Esophagus squamous epithelium (tissue), 5 donors: ENCODE measurements at regions not wholly inside any gene's neighbourhood (a gene's known extent, or its start where the extent isn't known, plus 50 kb on each side); places are given as distances from the start of the nearest gene placed in this dataset.

Experiments used
- DNase-seq: peaks from one replicate; lab custom pipeline; 2025; lab: John Stamatoyannopoulos, UW
- H3K27ac ChIP-seq, 4 donors: fragments of 200-600 bp; sonication (generic); one replicate each; pipeline ENCODE4 v1.5.1; 2016 to 2019; ENCODE audit warnings: mild to moderate bottlenecking in 1 of 4
- H3K27me3 ChIP-seq, 4 donors: fragments of 200-600 bp; sonication (generic); 1 replicate in 3 of 4; 2 replicates in 1 of 4; pipeline versions ENCODE4 v1.5.1 to v1.6.0; 2017 to 2021; ENCODE audit warnings: antibody characterized with exemption in 1 of 4
- H3K36me3 ChIP-seq, 3 donors: fragments of 200-600 bp; sonication (generic); one replicate each; pipeline ENCODE4 v1.5.1; 2016 to 2019
- H3K4me1 ChIP-seq, 3 donors: fragments of 200-600 bp; sonication (generic); one replicate each; pipeline ENCODE4 v1.5.1; 2017 to 2019
- H3K4me3 ChIP-seq, 4 donors: fragments of 200-600 bp; sonication (generic); 1 replicate in 3 of 4; 2 replicates in 1 of 4; pipeline ENCODE4 v1.5.1; 2016 to 2019; ENCODE audit warnings: mild to moderate bottlenecking in 2 of 4, moderate library complexity in 1 of 4
- H3K9me3 ChIP-seq, 3 donors: fragments of 200-600 bp; sonication (generic); one replicate each; pipeline ENCODE4 v1.5.1; 2016 to 2019
- POLR2A ChIP-seq, 4 donors: fragments of 450-650 bp; IDR thresholded peaks; one replicate each; pipeline ENCODE4 v1.6.1; 2017; ENCODE audit warnings: antibody characterized with exemption in 4 of 4, mild to moderate bottlenecking in 4 of 4, moderate library complexity in 3 of 4
- WGBS, 2 donors: methylation state at CpG; one replicate each; pipeline ENCODE4 v1.1.5; 2018; 5-methylcytosine and 5-hydroxymethylcytosine counted together
- intact Hi-C: fragments of 100-400 bp; cut with DNase I; formaldehyde crosslinking; loops from one replicate; pipeline ENCODE4 v1.15.0; 2022
- TF ChIP-seq, protein P1 (sequence below), 6 experiments: fragments of 450-650 bp in 4 of 6; fragments of 200-600 bp in 2 of 6; sonication (generic) in 2 of 6; IDR thresholded peaks; one replicate each; pipeline ENCODE4 v1.5.1; 2016 to 2019; ENCODE audit warnings: antibody characterized with exemption in 6 of 6, mild to moderate bottlenecking in 4 of 6, moderate library complexity in 4 of 6
- donor health status: DM: yes; HTN: yes; CAD: no.

DNA sequence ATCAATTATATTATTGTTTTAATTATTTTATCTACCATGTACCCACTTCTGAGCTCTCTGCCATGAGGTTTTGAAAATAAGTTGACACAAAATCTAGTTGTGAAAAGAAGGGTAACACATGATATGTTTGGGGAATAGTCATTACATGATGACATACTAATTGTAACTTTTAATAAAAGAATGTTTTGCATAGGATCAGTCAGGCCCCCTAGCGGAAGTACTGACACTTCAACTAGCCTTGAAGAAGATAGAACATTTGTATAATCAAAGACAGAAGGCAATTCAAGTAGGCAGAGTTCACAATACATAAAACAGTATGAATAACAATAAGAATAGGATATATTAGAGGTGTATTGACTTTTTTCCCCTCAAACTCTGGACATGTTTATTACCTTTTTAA lies 1191.0 kb upstream of the AGA start:
- H3K4me3 ChIP-seq = no peak overlapping the region
- no peaks in the 10 kb centered on the region for H3K27me3 ChIP-seq
- DNase-seq = no peak
- H3K4me1 ChIP-seq = no peaks in the 10 kb centered on the region
- no peaks in the 10 kb centered on the region for H3K36me3 ChIP-seq
- H3K9me3 ChIP-seq = peaks cover 0 to under 1% (median 0%) of the 10 kb centered on the region in 3 donors
- TF ChIP-seq POLR2A (IDR thresholded peaks at IDR 0.05) = no peak
- TF ChIP-seq, protein P1, sequence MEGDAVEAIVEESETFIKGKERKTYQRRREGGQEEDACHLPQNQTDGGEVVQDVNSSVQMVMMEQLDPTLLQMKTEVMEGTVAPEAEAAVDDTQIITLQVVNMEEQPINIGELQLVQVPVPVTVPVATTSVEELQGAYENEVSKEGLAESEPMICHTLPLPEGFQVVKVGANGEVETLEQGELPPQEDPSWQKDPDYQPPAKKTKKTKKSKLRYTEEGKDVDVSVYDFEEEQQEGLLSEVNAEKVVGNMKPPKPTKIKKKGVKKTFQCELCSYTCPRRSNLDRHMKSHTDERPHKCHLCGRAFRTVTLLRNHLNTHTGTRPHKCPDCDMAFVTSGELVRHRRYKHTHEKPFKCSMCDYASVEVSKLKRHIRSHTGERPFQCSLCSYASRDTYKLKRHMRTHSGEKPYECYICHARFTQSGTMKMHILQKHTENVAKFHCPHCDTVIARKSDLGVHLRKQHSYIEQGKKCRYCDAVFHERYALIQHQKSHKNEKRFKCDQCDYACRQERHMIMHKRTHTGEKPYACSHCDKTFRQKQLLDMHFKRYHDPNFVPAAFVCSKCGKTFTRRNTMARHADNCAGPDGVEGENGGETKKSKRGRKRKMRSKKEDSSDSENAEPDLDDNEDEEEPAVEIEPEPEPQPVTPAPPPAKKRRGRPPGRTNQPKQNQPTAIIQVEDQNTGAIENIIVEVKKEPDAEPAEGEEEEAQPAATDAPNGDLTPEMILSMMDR (IDR thresholded peaks at IDR 0.05) = no peak
- 44 to 48% methylated on average over 1 of the region's 1 CpG for WGBS, 2 donors
- no peak overlapping the region for H3K27ac ChIP-seq
- intact Hi-C loops = no loop called here

DNA sequence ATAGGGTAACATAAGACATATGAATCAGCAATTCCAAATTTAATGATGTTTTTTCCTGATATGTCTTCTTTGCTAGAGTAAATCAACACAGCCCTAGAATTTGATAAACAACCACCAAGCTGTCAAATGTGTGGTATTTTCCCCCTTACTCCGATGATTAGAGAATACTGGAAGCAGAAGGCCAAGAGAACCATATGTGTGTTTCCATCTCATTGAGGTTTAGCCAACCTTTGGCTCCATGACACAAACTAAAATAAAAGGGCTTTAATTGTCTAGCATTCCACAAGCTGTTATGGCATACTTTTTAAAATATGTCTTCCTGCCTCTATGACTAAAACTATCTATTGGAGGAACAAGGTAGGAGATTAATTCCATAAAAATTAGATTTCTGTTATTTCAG lies 1222.4 kb upstream of the AGA start:
- H3K9me3 ChIP-seq = no peaks in the 10 kb centered on the region
- 59 to 80% methylated on average over 1 of the region's 1 CpG for WGBS, 2 donors
- H3K27me3 ChIP-seq = no peaks in the 10 kb centered on the region
- TF ChIP-seq POLR2A (IDR thresholded peaks at IDR 0.05) = no peak
- TF ChIP-seq, protein P1 (IDR thresholded peaks at IDR 0.05) = no peak
- no peaks in the 10 kb centered on the region for H3K4me1 ChIP-seq
- no peak overlapping the region for H3K4me3 ChIP-seq
- intact Hi-C loops = no loop called here
- H3K36me3 ChIP-seq = no peaks in the 10 kb centered on the region
- no peak for DNase-seq
- no peak overlapping the region for H3K27ac ChIP-seq

DNA sequence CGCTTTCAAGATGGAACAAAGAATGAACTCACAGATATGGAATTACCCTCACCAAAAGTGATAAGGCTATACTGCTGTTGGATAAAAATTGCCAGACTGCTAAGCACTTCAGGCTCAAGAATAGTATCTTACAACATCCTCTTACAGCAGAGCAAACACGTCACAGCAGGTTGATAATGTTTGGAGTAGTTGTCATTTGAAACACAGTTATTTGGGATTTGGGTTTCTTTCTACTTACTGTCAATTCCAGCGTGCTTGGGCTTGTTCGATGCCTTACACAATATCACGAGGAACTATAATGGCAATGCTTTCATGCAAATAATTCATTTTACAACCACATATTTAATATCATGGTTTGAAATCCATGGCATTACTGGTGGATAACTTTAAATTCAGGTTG lies 1223.7 kb upstream of the AGA start:
- Histone ChIP-seq H3K27ac (no peak overlapping the region), H3K27me3 (no peaks in the 10 kb centered on the region), H3K4me3 (no peak overlapping the region), H3K9me3 (no peaks in the 10 kb centered on the region), H3K36me3 (no peaks in the 10 kb centered on the region), H3K4me1 (no peaks in the 10 kb centered on the region)
- no peak for DNase-seq
- intact Hi-C loops = no loop called here
- TF ChIP-seq, protein P1 (IDR thresholded peaks at IDR 0.05) = no peak
- TF ChIP-seq POLR2A (IDR thresholded peaks at IDR 0.05) = no peak
- 55 to 78% methylated on average over 5 of the region's 5 CpGs for WGBS, 2 donors

DNA sequence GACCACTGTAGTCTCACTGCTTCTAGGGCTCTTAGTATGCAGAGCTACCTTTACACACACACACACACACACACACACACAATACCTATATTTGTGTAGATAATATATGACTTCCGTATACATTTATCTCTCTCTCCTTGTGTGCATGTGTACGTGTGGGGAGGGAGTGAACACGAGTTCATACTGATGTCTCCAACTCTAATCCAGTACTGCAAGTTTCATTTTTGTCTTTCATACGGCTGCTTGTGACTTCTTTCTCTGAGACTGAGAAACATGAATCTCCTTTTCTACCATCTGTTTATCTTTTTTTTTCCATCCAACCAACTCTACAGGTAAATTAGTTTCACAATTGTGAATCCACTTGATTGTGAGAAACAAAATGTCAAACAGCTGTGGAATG lies 1229.5 kb upstream of the AGA start:
- Histone ChIP-seq H3K4me1 (no peaks in the 10 kb centered on the region), H3K36me3 (no peaks in the 10 kb centered on the region), H3K27ac (no peak overlapping the region), H3K9me3 (no peaks in the 10 kb centered on the region), H3K27me3 (no peaks in the 10 kb centered on the region), H3K4me3 (no peak overlapping the region)
- 76 to 77% methylated on average over 4 of the region's 4 CpGs for WGBS, 2 donors
- no peak for TF ChIP-seq POLR2A (IDR thresholded peaks at IDR 0.05)
- TF ChIP-seq, protein P1 (IDR thresholded peaks at IDR 0.05) = no peak
- DNase-seq = no peak
- intact Hi-C loops = no loop called here

DNA sequence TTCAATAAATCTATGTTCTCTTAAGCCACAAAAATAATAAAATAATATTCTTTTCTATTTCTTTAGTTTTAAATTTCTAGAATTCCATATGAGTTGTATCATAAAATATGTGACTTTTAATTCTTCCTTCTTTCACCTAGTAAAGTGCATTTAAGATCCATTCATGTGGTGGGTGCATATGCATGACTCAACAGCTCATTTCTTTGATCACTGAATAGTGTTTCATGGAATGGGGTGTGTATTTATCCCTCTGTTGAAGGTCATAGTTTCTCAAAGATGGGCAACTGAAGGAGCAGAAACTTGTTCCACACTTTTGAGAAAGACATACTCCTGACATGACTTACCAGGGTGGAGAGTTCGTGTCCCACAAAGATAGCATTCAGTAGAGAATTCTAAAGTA lies 1230.3 kb upstream of the AGA start:
- TF ChIP-seq POLR2A (IDR thresholded peaks at IDR 0.05) = no peak
- TF ChIP-seq, protein P1 (IDR thresholded peaks at IDR 0.05) = no peak
- no peak for DNase-seq
- Histone ChIP-seq H3K36me3 (no peaks in the 10 kb centered on the region), H3K4me3 (no peak overlapping the region), H3K9me3 (no peaks in the 10 kb centered on the region), H3K4me1 (no peaks in the 10 kb centered on the region), H3K27me3 (no peaks in the 10 kb centered on the region), H3K27ac (no peak overlapping the region)
- 31 to 50% methylated on average over 1 of the region's 1 CpG for WGBS, 2 donors
- intact Hi-C loops = no loop called here
